ENCODE measurements at regions not wholly inside any gene's neighbourhood (a gene's known extent, or its start where the extent isn't known, plus 50 kb on each side); places are given as distances from the start of the nearest gene placed in this dataset.

DNA sequence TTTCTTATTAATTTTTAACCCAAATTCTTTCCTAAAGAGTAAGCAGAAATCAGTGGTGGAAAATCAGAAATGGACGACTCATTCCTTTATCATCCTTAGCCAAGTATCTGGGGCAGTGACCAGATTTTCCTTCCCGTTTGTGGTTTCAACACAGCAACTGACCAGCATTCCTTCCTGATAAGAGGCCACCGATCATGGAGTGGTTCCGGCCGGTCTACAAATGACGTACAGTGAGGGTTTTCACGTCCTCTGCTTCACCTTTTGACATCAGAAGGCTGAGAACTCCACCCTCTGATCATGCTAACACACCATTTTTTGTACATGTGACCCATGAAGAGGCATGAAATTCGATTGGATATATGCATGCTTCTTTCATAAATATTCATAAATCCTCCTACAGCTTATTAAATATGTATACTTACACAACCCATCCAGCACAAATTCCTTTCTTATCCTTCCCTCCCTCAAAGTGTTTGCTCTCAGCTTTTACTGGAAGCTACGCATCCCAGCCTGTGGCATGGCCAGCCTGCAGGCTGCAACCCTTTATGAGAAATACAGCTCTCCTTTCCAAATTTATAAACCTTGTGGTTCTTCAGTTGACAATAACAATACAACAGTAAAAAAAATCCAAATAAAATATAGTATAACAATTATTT is 173.0 kb upstream of the CASK start:
- peak; percentile 69 for DNase-seq (ENCODE audit: low read depth)

- DNase-seq (ENCODE audit: low read depth), result no peak
Measured at GRCh38 chrX:42094218-42094617, 170.9 kb upstream of the CASK start.

GRCh38 chrX:42093756-42094155 is 170.4 kb upstream of the CASK start:
- no peak for DNase-seq (ENCODE audit: low read depth)

DNA sequence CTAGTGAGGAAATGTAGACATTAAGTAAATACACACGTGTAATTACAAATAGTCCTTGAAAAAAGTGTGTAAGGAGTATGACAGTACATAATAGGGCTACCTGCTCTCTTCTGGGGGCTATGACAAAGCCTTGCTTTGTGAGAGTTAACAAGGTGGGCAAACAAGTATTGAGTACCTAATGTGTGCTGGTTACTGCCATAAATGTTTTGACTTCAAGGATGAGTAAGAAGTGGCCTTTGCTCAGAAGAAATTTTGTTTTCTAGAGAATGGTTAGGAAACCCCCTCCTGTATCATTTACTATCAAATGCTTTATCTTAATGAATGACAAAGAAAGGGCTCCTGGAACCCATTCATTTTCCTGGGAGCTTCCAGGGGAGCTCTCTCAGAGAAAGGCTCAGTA is 167.0 kb upstream of the CASK start:
- DNase-seq (ENCODE audit: low read depth), result no peak

DNA sequence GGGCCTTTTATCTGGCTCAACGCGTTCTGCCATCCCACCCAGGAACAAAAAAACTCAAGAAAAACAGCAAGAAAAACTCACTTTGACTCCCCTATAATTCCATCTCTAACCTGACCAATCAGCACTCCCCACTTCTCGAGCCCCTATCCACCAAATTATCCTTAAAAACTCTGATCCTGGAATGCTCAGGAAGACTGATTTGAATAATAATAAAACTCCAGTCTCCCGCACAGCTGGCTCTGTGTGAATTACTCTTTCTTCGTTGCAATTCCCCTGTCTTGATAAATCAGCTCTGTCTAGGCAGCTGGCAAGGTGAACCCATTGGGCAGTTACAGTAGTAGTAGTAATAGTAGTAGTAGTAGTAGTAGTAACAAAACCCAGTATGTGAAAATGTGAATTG is 165.7 kb upstream of the CASK start:
- no peak for DNase-seq (ENCODE audit: low read depth)

GRCh38 chrX:42087960-42088359 is 164.6 kb upstream of the CASK start:
- DNase-seq (ENCODE audit: low read depth), result no peak

DNA sequence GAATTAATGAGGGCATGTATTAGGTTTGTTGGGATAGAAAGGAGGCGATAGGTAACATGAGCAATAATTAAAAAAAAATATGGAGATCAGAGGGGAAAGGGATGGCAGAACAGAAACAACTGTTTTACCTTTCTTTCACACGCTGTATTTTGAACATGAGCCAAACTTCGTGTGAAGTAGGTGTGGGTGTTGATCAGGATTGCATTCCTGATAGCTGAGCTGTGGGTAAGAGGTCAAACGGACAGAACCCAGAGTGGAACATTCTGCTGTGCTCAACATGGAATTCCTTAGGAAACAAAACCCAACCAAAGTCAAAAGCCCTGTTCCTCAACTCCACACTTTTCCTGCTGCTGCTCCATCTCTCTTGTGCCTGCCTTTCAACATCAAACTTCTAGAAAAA is 162.5 kb upstream of the CASK start:
- DNase-seq (ENCODE audit: low read depth), result peak; percentile 2

GRCh38 chrX:42079968-42080367 is 156.6 kb upstream of the CASK start:
- DNase-seq (ENCODE audit: low read depth), result no peak

- no peak for DNase-seq (ENCODE audit: low read depth)
Measured at GRCh38 chrX:42077675-42078074, 154.3 kb upstream of the CASK start.

- DNase-seq (ENCODE audit: low read depth), result no peak
Measured at GRCh38 chrX:42075032-42075431, 151.7 kb upstream of the CASK start.

- DNase-seq (ENCODE audit: low read depth), result no peak
Measured at GRCh38 chrX:42073448-42073847, 150.1 kb upstream of the CASK start.

DNA sequence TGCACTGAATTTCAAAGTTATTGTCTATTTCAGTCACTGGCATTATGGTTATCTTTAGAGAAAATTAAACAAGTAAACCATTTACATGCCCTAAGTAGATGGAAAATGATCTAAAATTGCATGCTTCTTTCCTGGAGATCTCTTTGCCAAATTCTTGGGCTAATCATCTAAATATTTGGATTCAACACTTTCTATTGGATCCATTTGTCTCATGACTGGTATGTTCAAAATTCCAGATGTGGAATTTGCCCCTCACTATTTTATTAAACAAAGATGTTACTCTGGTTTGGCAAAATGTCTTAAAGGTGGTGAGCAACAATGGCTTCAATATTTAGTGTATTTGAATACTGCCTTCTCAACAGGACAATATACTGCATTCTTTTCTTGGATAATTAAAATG is 147.5 kb upstream of the CASK start:
- no peak for DNase-seq (ENCODE audit: low read depth)

DNA sequence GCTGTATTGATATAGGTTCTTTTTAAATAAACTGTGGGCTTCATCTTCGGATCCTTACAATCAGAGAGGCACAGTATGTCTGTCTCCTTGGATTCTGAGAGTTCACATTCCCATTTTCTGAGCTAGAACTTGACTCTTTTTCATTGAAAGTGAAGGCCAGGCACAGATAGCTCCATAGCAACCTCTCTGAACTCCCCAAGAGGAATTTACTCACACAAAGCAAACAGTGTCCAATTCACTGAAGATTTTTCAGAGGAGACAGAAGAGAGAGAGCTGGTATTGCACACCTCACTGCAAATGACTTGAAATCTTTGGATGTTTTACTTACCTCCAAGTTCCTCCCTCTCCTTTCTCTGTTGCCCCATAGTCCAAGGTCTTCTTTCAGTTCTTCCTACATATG is 130.9 kb upstream of the CASK start:
- DNase-seq (ENCODE audit: low read depth), result no peak

DNA sequence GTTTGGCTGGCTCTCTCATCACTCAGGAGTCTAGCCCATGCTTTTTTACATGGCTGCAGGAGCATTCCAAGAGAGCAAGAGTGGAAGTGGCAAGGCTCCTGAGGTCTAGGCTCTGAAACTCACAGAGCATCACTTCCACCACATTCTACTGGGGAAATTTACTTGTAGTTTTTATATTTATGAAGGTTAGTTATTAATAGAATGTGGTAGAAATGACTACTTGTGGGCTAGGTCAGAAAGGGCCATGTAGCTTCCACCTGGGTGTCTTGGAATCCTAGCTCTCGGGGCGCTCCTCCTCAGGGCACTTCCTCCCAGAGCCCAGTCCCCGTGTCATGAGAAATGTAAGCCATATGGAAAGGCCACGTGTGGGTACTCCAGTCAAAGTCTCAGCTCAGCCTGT is 127.0 kb upstream of the CASK start:
- DNase-seq (ENCODE audit: low read depth), result no peak

DNA sequence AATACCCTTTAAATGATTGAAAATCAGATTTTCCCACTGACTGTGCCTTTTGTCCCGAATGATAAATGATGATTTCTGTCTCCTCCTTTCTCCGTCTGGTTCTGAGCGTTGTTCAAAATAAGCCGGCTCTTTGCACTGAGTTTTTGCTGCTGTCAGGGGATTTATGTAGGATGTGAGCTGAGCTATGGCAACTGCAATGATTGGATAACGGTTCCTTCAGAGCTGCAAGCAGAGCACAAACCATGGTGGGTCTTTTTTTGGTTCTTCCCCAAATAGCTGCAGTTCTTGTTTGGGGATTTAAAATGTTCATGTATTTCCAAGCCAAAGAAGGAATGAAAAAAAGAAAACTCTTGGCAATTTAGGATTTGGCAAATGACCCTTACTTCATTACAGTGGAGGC is 124.5 kb upstream of the CASK start:
- no peak for DNase-seq (ENCODE audit: low read depth)

GRCh38 chrX:42028109-42028508 is 104.8 kb upstream of the CASK start:
- DNase-seq (ENCODE audit: low read depth), result no peak

DNA sequence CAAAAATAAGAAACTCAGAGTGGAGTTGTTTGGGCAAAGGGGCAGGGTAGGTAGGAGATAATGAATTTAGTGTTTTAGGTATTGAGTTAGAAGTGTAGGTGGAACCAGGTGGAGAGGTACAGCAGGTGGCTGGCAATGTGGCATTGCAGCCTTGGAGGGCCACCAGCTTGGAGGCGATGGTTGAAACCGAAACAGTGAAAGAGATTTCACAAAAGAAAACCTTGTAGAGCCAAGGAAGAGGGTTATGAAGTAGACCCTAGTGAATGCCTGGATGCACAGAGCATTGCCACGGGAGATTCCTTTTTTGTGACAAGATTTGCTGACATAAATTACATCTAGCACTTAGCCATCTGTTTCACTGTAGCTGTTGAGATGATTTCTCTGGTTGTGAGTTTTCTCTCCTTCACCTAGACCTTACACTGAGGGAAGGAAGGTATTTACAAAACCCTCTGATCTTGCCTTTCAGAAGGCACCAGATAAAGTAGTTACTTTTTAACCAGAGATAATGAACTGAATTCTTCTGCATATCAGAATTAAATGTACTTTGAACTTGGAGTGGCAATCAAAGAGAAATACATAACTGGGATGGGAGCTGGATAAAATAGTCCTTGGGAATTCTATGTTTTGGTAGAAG is 104.1 kb upstream of the CASK start:
- DNase-seq (ENCODE audit: low read depth), result no peak

DNA sequence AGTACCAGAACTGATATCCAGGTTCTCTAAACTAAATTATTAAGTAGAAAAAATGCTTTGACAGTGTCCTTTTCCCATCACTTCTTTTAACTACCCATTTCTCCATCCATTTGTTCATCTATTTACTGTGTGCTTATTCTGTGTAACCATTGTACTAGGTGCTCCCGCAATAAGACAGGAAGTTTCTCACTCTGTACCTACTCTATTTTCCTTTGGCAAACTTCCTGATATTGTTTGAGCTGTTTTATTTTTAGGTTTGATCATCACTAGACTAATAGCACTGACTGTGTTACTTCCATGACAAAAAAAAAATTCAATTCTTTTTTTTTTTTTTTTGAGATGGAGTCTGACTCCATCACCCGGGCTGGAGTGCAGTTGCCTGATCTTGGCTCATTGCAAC is 102.5 kb upstream of the CASK start:
- no peak for DNase-seq (ENCODE audit: low read depth)

GRCh38 chrX:42023122-42023521 is 99.8 kb upstream of the CASK start:
- DNase-seq (ENCODE audit: low read depth), result no peak

DNA sequence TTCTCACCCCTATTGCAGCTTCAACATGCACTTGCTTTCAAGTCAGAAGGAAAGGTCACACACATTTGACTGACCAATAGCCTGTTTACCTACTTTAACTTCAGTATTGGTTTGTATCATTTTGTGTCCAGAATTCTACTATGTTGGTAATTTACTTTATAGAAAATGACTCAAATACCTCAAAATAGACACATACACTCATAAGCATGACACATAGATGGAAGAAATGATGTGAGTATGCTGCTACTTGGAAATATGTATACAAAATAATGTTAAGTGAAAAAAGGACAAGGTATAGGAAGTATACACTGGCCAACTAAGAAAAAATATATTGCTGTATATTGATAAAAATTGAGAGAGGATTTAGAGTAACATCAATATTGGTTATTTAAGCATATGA is 98.8 kb upstream of the CASK start:
- DNase-seq (ENCODE audit: low read depth), result no peak

DNA sequence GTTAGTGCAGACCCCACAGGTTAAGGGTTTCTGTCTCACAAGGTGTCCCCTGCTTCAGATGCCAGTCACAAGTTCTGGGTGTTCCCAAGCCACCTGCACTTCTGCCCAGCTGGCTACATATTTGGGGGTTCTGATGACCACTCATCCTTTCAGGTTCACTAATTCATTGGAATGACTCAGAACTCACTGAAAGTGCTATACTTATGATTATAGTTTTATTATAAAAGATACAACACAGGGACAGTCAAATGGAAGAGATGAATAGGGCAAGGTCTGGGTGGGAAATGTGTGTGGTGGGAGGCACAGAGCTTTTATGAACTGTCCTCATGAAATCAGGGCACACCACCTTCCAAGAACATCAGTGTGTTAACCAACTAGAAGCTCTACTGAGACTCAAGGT is 97.7 kb upstream of the CASK start:
- no peak for DNase-seq (ENCODE audit: low read depth)

DNA sequence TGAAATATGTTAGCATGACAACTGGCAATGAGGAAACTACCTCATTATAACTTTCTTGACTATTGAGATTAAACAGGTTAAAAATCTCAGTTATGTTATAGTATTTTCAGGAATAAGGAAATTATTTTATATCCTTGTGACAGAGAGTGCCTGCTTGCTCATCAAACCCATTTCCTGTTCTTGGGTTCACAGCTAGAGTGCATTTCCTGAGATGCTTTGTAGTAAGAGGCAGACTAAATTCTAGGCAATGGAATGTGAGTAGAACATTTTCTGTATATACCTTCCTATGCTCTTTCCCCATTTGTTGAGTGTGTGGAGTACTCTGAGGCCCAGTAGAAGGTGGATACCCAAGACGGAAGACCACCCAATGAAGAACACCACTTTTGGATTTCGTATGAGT is 96.9 kb upstream of the CASK start:
- no peak for DNase-seq (ENCODE audit: low read depth)

DNA sequence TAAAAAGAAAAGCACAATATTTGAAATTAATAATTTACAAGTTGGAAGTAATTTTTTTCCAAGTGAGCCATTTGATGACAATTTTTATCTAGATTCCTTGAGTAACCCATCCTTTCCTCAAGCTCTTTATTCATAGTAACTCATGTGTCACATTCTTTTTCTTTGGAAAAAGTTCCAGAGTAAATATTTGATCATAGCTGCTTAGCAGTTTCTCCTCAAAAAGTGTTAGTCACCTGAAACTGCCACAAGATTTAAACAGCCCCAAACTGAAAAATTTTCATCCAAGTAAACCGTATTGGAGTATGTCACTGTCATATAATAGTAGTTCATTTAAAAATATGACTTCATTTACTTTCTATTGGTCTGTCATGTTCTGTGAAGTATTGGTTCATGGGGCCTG is 94.6 kb upstream of the CASK start:
- DNase-seq (ENCODE audit: low read depth), result no peak

DNA sequence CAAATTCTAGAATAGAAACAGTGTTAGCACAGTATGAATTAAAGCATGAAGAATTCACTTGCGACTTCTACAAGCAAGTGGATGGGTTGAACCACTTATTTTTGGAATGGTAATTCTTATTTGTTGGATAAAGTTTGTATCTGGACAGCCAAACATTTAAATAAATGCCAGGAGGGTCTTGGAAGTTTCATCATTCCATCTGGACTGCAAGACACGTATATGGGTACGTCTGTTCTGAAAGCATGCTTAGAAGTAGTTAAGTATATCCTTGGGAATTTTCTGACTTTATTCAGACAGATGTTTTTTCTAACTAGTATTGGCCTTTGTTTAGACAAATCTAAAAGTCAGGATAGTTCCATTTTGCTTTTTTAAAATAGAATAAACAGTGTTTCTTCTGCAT is 77.5 kb upstream of the CASK start:
- no peak for DNase-seq (ENCODE audit: low read depth)

All from LHCN-M2 (cell line).